Panc1 (cell line): ENCODE measurements at regions not wholly inside any gene's neighbourhood (a gene's known extent, or its start where the extent isn't known, plus 50 kb on each side); places are given as distances from the start of the nearest gene placed in this dataset.

Experiments
- ATAC-seq: fragments of 200-7000 bp; cut with Tn5 transposase; 2 replicates; pipeline ENCODE4 v1.9.1; 2020; ENCODE audit warnings: mild to moderate bottlenecking, moderate library complexity
- BruUV-seq: library from RNA; stranded (reverse); fragments of 400-500 nt; replicated peaks from 2 replicates; lab custom pipeline; 2021; lab: Mats Ljungman, UMichigan
- CTCF ChIA-PET: fragments of 300-600 bp; sonication (Branson Sonifier 250); formaldehyde crosslinking; loops from one replicate; lab custom pipeline; 2022; ENCODE audit warnings: antibody characterized with exemption; lab: Charles Lee
- POLR2A ChIA-PET: fragments of 300-600 bp; sonication (Branson Sonifier 250); formaldehyde crosslinking; loops from one replicate; lab custom pipeline; 2022; ENCODE audit warnings: antibody characterized with exemption; lab: Charles Lee
- DNase-seq: peaks from one replicate; pipeline ENCODE4 v3.0.0-alpha.2; 2010; ENCODE audit warnings: low read depth, low spot score
- H3K27ac ChIP-seq: 2 replicates; pipeline ENCODE4 v1.5.1; 2011; ENCODE audit warnings: mild to moderate bottlenecking, low read length, inconsistent platforms
- H3K27me3 ChIP-seq: fragments of 200-500 bp; sonication (Bioruptor generic); 2 replicates; pipeline ENCODE4 v1.6.0; 2014; ENCODE audit warnings: low read length, inconsistent platforms; ENCODE audit not compliant: control insufficient read depth, insufficient read depth
- H3K36me3 ChIP-seq: fragments of 200-500 bp; sonication (Bioruptor generic); 2 replicates; pipeline ENCODE4 v1.5.1; 2014; ENCODE audit warnings: inconsistent platforms, mild to moderate bottlenecking, low read length, moderate library complexity; ENCODE audit not compliant: control insufficient read depth, insufficient read depth
- H3K4me1 ChIP-seq: 2 replicates; pipeline ENCODE4 v1.5.1; 2011; ENCODE audit warnings: inconsistent platforms, mild to moderate bottlenecking, low read length, moderate library complexity; ENCODE audit not compliant: control insufficient read depth, insufficient read depth
- H3K4me3 ChIP-seq, 2 experiments: 2 replicates each; pipeline ENCODE4 v1.5.1; 2011 to 2012; ENCODE audit warnings: low read depth in 2 of 2, low read length in 2 of 2, mild to moderate bottlenecking in 2 of 2, inconsistent platforms in 1 of 2, moderate library complexity in 1 of 2
- H3K9me3 ChIP-seq: fragments of 200-500 bp; sonication (Bioruptor generic); 2 replicates; pipeline ENCODE4 v1.5.1; 2014; ENCODE audit warnings: low read depth, mild to moderate bottlenecking, inconsistent platforms, low read length, moderate library complexity; ENCODE audit not compliant: control insufficient read depth, insufficient read depth
- POLR2AphosphoS5 ChIP-seq: IDR thresholded peaks from 2 replicates; pipeline ENCODE4 v1.6.1; 2012; ENCODE audit warnings: mild to moderate bottlenecking, low read depth, low read length, moderate library complexity
- SIN3A ChIP-seq: IDR thresholded peaks from 2 replicates; pipeline ENCODE4 v1.6.1; 2012; ENCODE audit warnings: low read depth, mild to moderate bottlenecking, low read length, moderate library complexity, borderline replicate concordance; ENCODE audit not compliant: insufficient read depth
- TCF7L2 ChIP-seq: IDR thresholded peaks from 2 replicates; pipeline ENCODE4 v1.6.1; 2011; ENCODE audit warnings: mild to moderate bottlenecking, low read depth, low read length, inconsistent platforms
- in situ Hi-C: cut with HindIII; loops from 2 replicates; pipeline ENCODE4 v1.10.0; 2016; ENCODE audit warnings: low sequenced_read_pairs, low pct_unique_long_range_greater_than_20kb
- intact Hi-C: fragments of 100-400 bp; cut with micrococcal nuclease; formaldehyde crosslinking; loops from one replicate; pipeline ENCODE4 v1.10.0; 2022; ENCODE audit not compliant: unreplicated experiment
- TF ChIP-seq, protein P1 (sequence below): fragments of 450-650 bp; IDR thresholded peaks from 2 replicates; pipeline ENCODE4 v1.5.1; 2017; ENCODE audit warnings: mild to moderate bottlenecking
- TF ChIP-seq, protein P2 (sequence below), 2 experiments: IDR thresholded peaks; 2 replicates each; pipeline ENCODE4 v1.6.1; 2011 to 2012; ENCODE audit warnings: low read depth in 2 of 2, control low read depth in 1 of 2, low read length in 1 of 2, mild to moderate bottlenecking in 1 of 2, moderate library complexity in 1 of 2; ENCODE audit not compliant: insufficient read depth in 1 of 2

DNA sequence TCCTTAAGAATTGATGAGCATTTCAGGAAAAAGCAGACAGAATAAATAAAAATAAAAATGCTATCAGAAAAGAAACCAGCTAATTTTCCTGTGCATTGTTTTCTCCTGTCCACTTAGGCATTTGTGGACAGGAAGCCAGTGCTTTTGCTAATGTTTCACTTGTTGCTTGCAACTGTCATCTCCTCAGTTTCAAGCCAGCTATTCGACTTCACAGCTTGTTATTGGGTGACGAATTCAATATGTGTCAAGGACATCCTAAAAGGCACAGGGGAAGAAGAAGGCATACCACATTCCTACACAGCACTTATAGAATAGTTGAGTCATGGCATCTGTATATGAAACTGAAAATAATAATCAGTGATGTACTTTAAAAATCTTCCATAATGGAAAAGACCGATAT, 530.6 kb upstream of the KIRREL3 start:
- no peaks in the 10 kb centered on the region for H3K27me3 ChIP-seq
- no peak overlapping the region for H3K27ac ChIP-seq
- POLR2A ChIA-PET = no interaction called here
- CTCF ChIA-PET = no interaction called here
- no peaks in the 10 kb centered on the region for H3K36me3 ChIP-seq
- no peak for TF ChIP-seq TCF7L2
- TF ChIP-seq, protein P1, sequence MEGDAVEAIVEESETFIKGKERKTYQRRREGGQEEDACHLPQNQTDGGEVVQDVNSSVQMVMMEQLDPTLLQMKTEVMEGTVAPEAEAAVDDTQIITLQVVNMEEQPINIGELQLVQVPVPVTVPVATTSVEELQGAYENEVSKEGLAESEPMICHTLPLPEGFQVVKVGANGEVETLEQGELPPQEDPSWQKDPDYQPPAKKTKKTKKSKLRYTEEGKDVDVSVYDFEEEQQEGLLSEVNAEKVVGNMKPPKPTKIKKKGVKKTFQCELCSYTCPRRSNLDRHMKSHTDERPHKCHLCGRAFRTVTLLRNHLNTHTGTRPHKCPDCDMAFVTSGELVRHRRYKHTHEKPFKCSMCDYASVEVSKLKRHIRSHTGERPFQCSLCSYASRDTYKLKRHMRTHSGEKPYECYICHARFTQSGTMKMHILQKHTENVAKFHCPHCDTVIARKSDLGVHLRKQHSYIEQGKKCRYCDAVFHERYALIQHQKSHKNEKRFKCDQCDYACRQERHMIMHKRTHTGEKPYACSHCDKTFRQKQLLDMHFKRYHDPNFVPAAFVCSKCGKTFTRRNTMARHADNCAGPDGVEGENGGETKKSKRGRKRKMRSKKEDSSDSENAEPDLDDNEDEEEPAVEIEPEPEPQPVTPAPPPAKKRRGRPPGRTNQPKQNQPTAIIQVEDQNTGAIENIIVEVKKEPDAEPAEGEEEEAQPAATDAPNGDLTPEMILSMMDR = no peak
- in situ Hi-C loops = no loop called here
- DNase-seq = no peak
- intact Hi-C loops = no loop called here
- no TSS peak for BruUV-seq
- no peaks in the 10 kb centered on the region for H3K4me1 ChIP-seq
- no peaks in the 10 kb centered on the region for H3K9me3 ChIP-seq
- no peak for ATAC-seq
- H3K4me3 ChIP-seq = no peak overlapping the region

DNA sequence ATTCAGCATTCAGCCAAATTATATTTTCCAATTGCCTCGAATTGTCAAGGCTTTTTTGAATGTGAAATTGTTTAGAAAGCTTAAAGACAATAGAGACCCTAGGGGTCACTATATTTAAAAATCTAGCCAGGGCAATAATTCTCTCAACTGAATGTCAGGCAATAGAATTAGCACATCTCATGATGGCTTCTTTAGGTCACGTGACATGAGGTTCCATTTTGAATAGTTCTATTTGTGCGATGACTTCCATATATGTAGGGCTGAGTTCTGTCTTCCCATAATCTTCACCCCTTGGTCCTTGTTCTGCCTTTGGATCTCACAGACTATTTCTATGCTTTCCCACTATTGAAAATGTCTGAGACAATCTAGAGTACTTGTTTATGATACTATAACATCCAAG, 527.7 kb upstream of the KIRREL3 start:
- no peaks in the 10 kb centered on the region for H3K36me3 ChIP-seq
- no peak overlapping the region for H3K27ac ChIP-seq
- BruUV-seq = no TSS peak
- no peak overlapping the region for H3K4me3 ChIP-seq
- ChIA-PET CTCF (no interaction called here), POLR2A (no interaction called here)
- intact Hi-C loops (no loop called here), in situ Hi-C loops (no loop called here)
- ATAC-seq (no peak), DNase-seq (no peak)
- no peak for TF ChIP-seq SIN3A
- no peaks in the 10 kb centered on the region for H3K9me3 ChIP-seq
- H3K27me3 ChIP-seq = no peaks in the 10 kb centered on the region
- H3K4me1 ChIP-seq = no peaks in the 10 kb centered on the region

DNA sequence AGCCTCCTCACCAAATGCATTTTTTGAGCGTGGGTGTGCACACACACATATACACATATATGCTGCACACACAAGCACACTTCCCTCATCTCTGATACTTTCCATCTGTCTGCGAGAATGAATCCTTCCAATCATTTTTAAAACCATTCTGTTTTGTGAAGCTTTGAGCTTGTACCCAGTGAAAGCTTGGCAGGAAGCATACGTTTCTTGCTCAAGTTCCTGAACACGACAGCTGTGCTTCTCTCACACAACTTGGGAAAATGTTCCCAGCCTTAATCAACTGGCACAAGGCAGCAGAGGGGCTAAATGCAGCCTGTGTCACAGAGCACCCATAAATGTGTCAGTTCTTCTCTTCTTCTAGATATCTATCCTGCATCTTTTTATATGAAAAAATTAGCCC, 524.0 kb upstream of the KIRREL3 start:
- TF ChIP-seq SIN3A = no peak
- TF ChIP-seq, protein P1 = no peak
- TF ChIP-seq TCF7L2 = no peak
- no peak for TF ChIP-seq POLR2AphosphoS5
- TF ChIP-seq, protein P2, sequence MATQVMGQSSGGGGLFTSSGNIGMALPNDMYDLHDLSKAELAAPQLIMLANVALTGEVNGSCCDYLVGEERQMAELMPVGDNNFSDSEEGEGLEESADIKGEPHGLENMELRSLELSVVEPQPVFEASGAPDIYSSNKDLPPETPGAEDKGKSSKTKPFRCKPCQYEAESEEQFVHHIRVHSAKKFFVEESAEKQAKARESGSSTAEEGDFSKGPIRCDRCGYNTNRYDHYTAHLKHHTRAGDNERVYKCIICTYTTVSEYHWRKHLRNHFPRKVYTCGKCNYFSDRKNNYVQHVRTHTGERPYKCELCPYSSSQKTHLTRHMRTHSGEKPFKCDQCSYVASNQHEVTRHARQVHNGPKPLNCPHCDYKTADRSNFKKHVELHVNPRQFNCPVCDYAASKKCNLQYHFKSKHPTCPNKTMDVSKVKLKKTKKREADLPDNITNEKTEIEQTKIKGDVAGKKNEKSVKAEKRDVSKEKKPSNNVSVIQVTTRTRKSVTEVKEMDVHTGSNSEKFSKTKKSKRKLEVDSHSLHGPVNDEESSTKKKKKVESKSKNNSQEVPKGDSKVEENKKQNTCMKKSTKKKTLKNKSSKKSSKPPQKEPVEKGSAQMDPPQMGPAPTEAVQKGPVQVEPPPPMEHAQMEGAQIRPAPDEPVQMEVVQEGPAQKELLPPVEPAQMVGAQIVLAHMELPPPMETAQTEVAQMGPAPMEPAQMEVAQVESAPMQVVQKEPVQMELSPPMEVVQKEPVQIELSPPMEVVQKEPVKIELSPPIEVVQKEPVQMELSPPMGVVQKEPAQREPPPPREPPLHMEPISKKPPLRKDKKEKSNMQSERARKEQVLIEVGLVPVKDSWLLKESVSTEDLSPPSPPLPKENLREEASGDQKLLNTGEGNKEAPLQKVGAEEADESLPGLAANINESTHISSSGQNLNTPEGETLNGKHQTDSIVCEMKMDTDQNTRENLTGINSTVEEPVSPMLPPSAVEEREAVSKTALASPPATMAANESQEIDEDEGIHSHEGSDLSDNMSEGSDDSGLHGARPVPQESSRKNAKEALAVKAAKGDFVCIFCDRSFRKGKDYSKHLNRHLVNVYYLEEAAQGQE (IDR thresholded peaks at IDR 0.05; ENCODE audit: insufficient read depth in 1 of 2, low read depth in 2 of 2, low read length in 1 of 2) = no peak
- POLR2A ChIA-PET = no interaction called here
- no peaks in the 10 kb centered on the region for H3K4me1 ChIP-seq

More for the DNA sequence above, 524.0 kb upstream of the KIRREL3 start:
- CTCF ChIA-PET = no interaction called here
- in situ Hi-C loops = no loop called here
- H3K27ac ChIP-seq = no peak overlapping the region
- intact Hi-C loops = no loop called here
- H3K27me3 ChIP-seq = no peaks in the 10 kb centered on the region
- H3K36me3 ChIP-seq = no peaks in the 10 kb centered on the region
- H3K4me3 ChIP-seq = no peak overlapping the region
- no peaks in the 10 kb centered on the region for H3K9me3 ChIP-seq
- no TSS peak for BruUV-seq
- ATAC-seq (no peak), DNase-seq (no peak)
